ENCODE measurements at regions not wholly inside any gene's neighbourhood (a gene's known extent, or its start where the extent isn't known, plus 50 kb on each side); places are given as distances from the start of the nearest gene placed in this dataset.

DNA sequence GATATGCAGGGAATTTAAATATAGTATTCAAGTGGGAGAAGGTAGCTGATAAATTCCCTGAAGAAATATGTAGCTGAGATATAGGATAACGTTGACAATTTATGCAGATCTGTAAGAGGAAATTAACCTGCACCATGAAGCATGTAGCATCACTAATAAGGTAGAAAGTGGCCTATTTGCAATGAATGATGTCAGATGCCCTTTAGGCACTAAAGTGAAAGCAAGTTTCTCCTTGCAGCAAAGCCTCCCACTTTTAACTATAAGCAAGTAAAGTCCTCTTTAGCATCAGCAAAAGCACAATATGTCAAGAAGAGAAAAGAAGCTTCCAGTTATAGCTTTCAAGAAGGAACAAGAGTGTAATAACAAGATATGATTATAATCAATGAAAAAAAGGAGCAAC, 102.5 kb upstream of the SLITRK1 start:
- no peaks in the 10 kb centered on the region for H3K27me3 ChIP-seq (ENCODE audit: control insufficient read depth, insufficient read depth, low read length)
- H3K4me1 ChIP-seq (ENCODE audit: control insufficient read depth, low read depth, low read length): peaks cover 8% of the 10 kb centered on the region
- H3K9ac ChIP-seq (ENCODE audit: low read length): no peak overlapping the region
- no peaks in the 10 kb centered on the region for H3K9me3 ChIP-seq (ENCODE audit: control insufficient read depth, low read depth, low read length)
- no peak overlapping the region for H3K4me3 ChIP-seq (ENCODE audit: low read length)
- H3K36me3 ChIP-seq (ENCODE audit: control insufficient read depth, low read depth, low read length): no peaks in the 10 kb centered on the region
- H3K27ac ChIP-seq (ENCODE audit: low read length): no peak overlapping the region

DNA sequence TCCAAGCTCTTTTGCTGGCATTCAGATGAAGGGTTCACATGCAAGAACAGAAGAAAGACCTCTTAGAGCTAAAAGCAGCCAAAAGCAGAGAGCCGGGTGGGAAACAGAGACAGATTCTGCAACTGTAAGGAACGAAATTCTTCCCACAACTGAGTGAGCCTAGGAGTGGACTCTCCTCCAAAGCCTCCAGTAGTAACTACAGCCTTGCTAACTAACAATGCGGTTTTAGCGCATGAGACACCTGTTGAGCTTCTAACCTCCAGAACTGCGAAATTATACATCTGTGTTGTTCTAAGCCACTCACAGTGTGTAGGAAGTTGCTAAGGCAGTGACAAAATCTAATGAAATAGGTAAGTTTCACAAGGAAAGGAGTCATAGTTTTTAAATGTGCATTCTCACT, 98.1 kb upstream of the SLITRK1 start:
- H3K4me1 ChIP-seq (ENCODE audit: control insufficient read depth, low read depth, low read length): peaks cover 8% of the 10 kb centered on the region
- no peak overlapping the region for H3K4me3 ChIP-seq (ENCODE audit: low read length)
- H3K36me3 ChIP-seq (ENCODE audit: control insufficient read depth, low read depth, low read length): no peaks in the 10 kb centered on the region
- no peaks in the 10 kb centered on the region for H3K9me3 ChIP-seq (ENCODE audit: control insufficient read depth, low read depth, low read length)
- no peak overlapping the region for H3K9ac ChIP-seq (ENCODE audit: low read length)
- H3K27ac ChIP-seq (ENCODE audit: low read length): no peak overlapping the region
- H3K27me3 ChIP-seq (ENCODE audit: control insufficient read depth, insufficient read depth, low read length): no peaks in the 10 kb centered on the region

DNA sequence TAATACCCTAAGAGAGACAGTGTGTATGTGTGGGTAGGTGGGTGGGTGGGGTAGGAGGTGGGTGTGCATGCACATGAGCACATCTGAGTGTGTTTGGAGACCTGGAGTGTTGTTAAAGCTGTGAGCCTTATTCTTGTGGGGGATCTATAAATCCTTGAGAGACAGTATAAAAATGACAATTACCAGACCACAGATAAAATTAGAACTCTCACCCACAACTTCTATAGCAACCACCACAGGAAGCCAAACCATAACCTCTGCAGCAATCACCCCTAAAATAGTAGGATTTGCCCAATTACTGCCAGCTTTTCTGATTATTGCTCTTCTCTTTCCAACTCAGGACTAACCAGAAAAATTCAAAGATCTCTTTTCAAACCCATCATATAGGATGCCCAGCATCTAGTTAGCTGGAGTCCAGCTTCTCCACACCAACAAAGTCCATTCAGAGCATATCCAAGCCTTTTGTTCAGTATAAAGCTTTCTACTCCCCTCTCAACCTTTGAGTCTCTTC, 93.4 kb upstream of the SLITRK1 start:
- Histone ChIP-seq H3K9ac (ENCODE audit: low read length) (no peak overlapping the region), H3K9me3 (ENCODE audit: control insufficient read depth, low read depth, low read length) (no peaks in the 10 kb centered on the region), H3K36me3 (ENCODE audit: control insufficient read depth, low read depth, low read length) (no peaks in the 10 kb centered on the region), H3K4me3 (ENCODE audit: low read length) (no peak overlapping the region), H3K27me3 (ENCODE audit: control insufficient read depth, insufficient read depth, low read length) (no peaks in the 10 kb centered on the region), H3K27ac (ENCODE audit: low read length) (no peak overlapping the region), H3K4me1 (ENCODE audit: control insufficient read depth, low read depth, low read length) (peaks cover 8% of the 10 kb centered on the region)

DNA sequence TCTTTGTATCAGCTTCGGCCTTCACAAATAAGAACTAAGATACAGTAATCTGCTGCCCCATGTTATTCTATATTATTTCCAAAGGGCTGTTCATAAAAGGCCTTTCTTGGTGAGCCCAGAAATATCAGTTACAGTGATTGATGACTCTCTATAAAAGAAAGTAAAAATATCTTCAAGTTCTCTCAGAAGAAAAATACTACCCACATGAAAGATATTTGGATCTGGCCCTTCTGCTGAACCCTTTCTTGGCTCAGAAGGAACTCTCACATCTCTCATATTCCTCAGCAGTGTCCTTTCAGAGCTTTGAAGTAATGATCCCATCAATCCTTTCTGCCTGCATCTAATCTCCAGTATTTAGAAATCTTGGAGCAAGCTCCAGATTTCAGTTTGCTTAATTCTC, 76.3 kb upstream of the SLITRK1 start:
- Histone ChIP-seq H3K9me3 (ENCODE audit: control insufficient read depth, low read depth, low read length) (no peaks in the 10 kb centered on the region), H3K4me1 (ENCODE audit: control insufficient read depth, low read depth, low read length) (no peaks in the 10 kb centered on the region), H3K9ac (ENCODE audit: low read length) (no peak overlapping the region), H3K27ac (ENCODE audit: low read length) (no peak overlapping the region), H3K36me3 (ENCODE audit: control insufficient read depth, low read depth, low read length) (no peaks in the 10 kb centered on the region), H3K27me3 (ENCODE audit: control insufficient read depth, insufficient read depth, low read length) (no peaks in the 10 kb centered on the region), H3K4me3 (ENCODE audit: low read length) (no peak overlapping the region)

DNA sequence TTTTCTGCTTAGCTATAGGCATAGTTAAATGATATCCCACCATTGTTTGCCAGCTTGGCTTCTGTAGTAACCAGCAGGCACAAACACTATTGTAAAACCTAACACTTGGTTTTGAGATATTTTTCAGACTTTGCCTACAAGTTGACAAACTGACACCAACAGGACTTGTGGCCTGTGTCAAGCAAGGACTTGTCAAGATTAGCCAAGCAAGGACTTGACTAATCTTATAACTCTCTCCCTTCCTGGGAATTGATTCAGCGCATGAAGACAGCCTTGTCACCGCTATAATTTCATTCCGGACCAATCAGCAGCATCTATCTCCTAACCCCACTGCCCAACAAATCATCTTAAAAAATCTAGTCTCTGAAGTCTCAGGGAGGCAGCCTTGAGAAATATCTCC, 72.7 kb upstream of the SLITRK1 start:
- no peak overlapping the region for H3K4me3 ChIP-seq (ENCODE audit: low read length)

DNA sequence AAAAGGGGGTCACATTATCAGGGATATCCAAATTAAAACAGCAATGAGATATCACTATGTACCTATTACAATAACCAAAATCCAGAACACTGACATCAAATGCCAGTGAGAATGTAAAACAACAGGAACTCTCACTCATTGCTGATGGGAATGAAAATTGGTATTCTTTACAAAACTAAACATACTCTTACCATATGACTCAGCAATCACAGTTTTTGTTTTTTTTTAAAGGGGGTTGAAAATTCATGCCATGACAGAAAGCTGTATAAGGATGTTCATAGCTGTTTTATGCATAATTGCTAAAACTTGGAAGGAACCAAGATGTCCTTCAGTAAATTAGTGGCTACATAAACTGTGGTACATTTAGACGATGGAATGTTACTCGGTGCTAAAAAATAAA, 71.6 kb upstream of the SLITRK1 start:
- Histone ChIP-seq H3K4me1 (ENCODE audit: control insufficient read depth, low read depth, low read length) (no peaks in the 10 kb centered on the region), H3K27me3 (ENCODE audit: control insufficient read depth, insufficient read depth, low read length) (no peaks in the 10 kb centered on the region), H3K27ac (ENCODE audit: low read length) (no peak overlapping the region), H3K9me3 (ENCODE audit: control insufficient read depth, low read depth, low read length) (no peaks in the 10 kb centered on the region), H3K9ac (ENCODE audit: low read length) (no peak overlapping the region), H3K36me3 (ENCODE audit: control insufficient read depth, low read depth, low read length) (no peaks in the 10 kb centered on the region), H3K4me3 (ENCODE audit: low read length) (no peak overlapping the region)

More for the DNA sequence above, 72.7 kb upstream of the SLITRK1 start:
- H3K36me3 ChIP-seq (ENCODE audit: control insufficient read depth, low read depth, low read length): no peaks in the 10 kb centered on the region
- H3K27ac ChIP-seq (ENCODE audit: low read length): no peak overlapping the region
- H3K9ac ChIP-seq (ENCODE audit: low read length): no peak overlapping the region
- H3K9me3 ChIP-seq (ENCODE audit: control insufficient read depth, low read depth, low read length): no peaks in the 10 kb centered on the region
- no peaks in the 10 kb centered on the region for H3K27me3 ChIP-seq (ENCODE audit: control insufficient read depth, insufficient read depth, low read length)
- H3K4me1 ChIP-seq (ENCODE audit: control insufficient read depth, low read depth, low read length): no peaks in the 10 kb centered on the region

DNA sequence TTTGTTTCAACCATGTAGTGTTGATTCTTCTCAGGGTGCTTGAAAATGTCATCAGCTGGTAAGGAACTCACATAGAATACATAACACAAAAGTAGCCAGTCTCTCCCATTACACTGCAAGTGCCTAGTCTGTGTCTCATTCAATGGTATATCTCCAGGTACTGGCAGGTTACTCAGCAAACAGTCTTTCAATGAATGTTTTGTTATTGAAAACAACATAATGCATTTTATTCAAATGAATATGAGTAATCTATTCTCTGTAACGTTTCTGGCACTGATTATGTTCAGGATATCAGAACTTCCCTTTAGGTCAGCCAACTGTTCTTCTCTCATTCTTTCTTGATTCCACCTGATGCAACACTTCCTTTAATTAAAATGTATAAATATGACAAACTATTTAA, 68.0 kb upstream of the SLITRK1 start:
- Histone ChIP-seq H3K9me3 (ENCODE audit: control insufficient read depth, low read depth, low read length) (no peaks in the 10 kb centered on the region), H3K9ac (ENCODE audit: low read length) (no peak overlapping the region)

DNA sequence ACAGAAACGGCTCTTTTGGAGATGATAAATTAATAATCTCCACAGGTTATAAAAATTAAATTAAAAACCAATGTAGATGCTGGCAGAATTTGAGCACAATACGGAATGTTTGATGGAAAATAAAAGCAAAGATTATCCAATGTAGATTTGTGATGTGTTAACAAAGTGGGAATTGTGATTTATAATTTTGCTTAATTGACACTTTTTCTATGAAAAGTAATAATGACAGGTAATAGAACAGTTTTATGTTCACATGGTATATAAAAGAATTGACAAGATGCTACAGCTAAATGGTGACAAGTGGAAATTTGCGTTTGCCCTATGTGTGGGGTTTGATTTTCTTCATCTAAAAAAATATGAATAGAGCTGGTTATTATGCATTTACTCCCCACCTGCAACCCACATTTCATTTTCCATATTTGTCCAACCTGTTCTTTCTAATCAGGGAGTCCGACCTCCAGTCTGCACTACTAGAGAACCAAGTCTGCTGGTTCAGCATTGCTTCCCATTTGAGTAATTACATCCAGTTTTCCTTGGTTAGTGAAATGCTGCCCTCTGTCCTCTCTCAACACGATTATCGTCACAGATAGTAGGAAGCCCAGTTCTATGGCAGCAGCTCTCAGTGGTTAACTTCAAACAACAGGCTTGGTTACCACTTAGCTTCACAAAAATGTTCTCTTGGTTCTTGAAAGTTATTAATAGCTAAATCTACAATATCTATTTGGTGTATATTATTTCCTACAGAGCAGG, 61.4 kb upstream of the SLITRK1 start:
- H3K27ac ChIP-seq (ENCODE audit: low read length): no peak overlapping the region
- no peak overlapping the region for H3K9ac ChIP-seq (ENCODE audit: low read length)
- H3K4me1 ChIP-seq (ENCODE audit: control insufficient read depth, low read depth, low read length): no peaks in the 10 kb centered on the region
- H3K36me3 ChIP-seq (ENCODE audit: control insufficient read depth, low read depth, low read length): no peaks in the 10 kb centered on the region
- no peak overlapping the region for H3K4me3 ChIP-seq (ENCODE audit: low read length)
- no peaks in the 10 kb centered on the region for H3K27me3 ChIP-seq (ENCODE audit: control insufficient read depth, insufficient read depth, low read length)
- peaks cover 3% of the 10 kb centered on the region for H3K9me3 ChIP-seq (ENCODE audit: control insufficient read depth, low read depth, low read length)

More for the DNA sequence above, 68.0 kb upstream of the SLITRK1 start:
- Histone ChIP-seq H3K4me3 (ENCODE audit: low read length) (no peak overlapping the region), H3K4me1 (ENCODE audit: control insufficient read depth, low read depth, low read length) (no peaks in the 10 kb centered on the region), H3K36me3 (ENCODE audit: control insufficient read depth, low read depth, low read length) (no peaks in the 10 kb centered on the region), H3K27ac (ENCODE audit: low read length) (no peak overlapping the region), H3K27me3 (ENCODE audit: control insufficient read depth, insufficient read depth, low read length) (no peaks in the 10 kb centered on the region)

DNA sequence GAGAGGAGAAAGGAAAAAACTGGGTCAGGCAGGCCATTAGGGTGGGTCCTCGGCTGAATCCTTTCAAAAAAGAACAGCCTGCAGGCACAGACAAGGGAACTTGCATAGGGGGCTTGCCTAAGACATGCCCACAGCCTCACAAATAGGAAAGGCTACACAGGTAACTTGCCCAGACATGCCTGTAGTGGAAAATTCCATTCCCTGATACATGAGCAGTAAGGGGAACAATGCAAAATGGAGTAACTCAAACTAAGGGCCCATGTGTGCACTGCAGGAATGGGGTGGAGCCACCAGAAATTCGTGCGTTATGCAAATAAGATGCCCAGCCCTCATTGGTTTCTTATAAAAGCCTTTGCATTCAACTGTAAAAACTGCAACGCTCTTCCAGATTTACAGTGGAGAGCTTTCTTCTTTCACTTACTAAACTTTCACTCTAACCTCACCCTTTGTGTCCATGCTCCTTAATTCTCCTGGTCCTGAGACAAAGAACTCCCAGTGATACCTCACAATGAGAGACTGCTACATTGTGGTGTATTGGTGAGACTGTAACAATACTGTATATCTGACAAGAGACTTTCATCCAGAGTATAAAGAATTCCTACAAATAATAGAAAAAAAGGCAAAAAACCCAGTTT, 59.5 kb upstream of the SLITRK1 start:
- Histone ChIP-seq H3K27me3 (ENCODE audit: control insufficient read depth, insufficient read depth, low read length) (no peaks in the 10 kb centered on the region), H3K9ac (ENCODE audit: low read length) (no peak overlapping the region), H3K4me3 (ENCODE audit: low read length) (no peak overlapping the region), H3K27ac (ENCODE audit: low read length) (no peak overlapping the region), H3K4me1 (ENCODE audit: control insufficient read depth, low read depth, low read length) (peaks cover 14% of the 10 kb centered on the region), H3K36me3 (ENCODE audit: control insufficient read depth, low read depth, low read length) (no peaks in the 10 kb centered on the region), H3K9me3 (ENCODE audit: control insufficient read depth, low read depth, low read length) (peaks cover 3% of the 10 kb centered on the region)

DNA sequence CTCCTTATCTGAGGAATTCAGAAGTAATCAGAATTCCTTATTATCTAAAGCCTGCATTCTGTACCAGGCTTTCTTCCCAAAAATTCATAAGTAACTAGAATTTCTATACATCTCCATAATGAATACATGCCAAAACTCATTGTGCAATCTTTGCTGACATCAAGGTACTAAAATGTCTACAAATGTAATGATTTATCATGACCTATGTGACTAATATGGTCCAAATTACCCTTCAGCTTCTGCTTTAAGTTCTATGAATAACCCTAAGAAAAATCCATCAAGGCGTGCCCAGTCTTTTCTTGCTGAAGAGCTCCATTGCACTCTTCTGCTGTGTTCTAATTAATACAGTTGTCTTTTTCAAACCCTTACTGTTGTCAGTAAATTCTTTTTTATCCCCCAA, 58.5 kb upstream of the SLITRK1 start:
- Histone ChIP-seq H3K27me3 (ENCODE audit: control insufficient read depth, insufficient read depth, low read length) (no peaks in the 10 kb centered on the region), H3K9me3 (ENCODE audit: control insufficient read depth, low read depth, low read length) (peaks cover 3% of the 10 kb centered on the region), H3K4me3 (ENCODE audit: low read length) (no peak overlapping the region), H3K9ac (ENCODE audit: low read length) (no peak overlapping the region), H3K36me3 (ENCODE audit: control insufficient read depth, low read depth, low read length) (no peaks in the 10 kb centered on the region), H3K4me1 (ENCODE audit: control insufficient read depth, low read depth, low read length) (peaks cover 21% of the 10 kb centered on the region), H3K27ac (ENCODE audit: low read length) (no peak overlapping the region)

DNA sequence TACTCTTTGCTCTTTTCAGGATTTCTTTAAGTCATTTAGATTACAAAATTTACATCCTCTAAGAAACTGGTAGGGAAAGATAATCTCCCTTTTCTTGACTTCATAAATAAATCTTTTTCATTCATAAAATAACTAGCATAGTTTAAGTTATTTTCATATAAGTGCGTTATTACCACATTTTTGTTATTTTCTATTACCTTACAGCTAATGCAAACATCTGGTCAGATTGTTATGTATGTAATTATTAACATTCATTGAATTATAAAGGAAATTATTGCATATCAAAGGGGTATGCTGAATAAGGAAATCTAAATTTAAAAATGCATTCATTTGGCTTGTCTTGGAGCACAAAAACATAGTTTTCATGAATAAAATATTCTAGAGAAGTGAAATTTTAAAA, 55.3 kb upstream of the SLITRK1 start:
- Histone ChIP-seq H3K36me3 (ENCODE audit: control insufficient read depth, low read depth, low read length) (no peaks in the 10 kb centered on the region), H3K27ac (ENCODE audit: low read length) (peak overlapping the region; percentile 62), H3K4me3 (ENCODE audit: low read length) (no peak overlapping the region), H3K9ac (ENCODE audit: low read length) (no peak overlapping the region), H3K27me3 (ENCODE audit: control insufficient read depth, insufficient read depth, low read length) (no peaks in the 10 kb centered on the region), H3K4me1 (ENCODE audit: control insufficient read depth, low read depth, low read length) (peaks cover 21% of the 10 kb centered on the region), H3K9me3 (ENCODE audit: control insufficient read depth, low read depth, low read length) (peaks cover 3% of the 10 kb centered on the region)

DNA sequence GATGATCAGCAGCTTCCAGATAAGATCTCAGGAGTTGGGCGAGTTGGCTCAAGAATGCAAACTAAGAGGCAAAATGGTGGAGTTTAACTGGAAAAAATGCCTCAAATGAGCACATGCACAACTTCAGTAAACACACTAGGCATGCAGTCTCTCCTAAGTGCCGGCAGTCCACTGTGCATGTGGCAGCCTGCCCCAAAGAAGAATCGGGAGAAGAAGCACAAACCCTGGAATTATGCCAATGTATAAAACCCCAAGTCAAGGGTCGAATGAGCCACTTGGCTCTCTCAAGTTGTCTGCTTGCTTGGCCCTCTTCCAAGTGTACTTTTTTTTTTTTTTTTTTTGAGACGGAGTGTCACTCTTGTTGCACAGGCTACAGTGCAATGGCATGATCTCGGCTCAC, 53.3 kb upstream of the SLITRK1 start:
- Histone ChIP-seq H3K36me3 (ENCODE audit: control insufficient read depth, low read depth, low read length) (no peaks in the 10 kb centered on the region), H3K27ac (ENCODE audit: low read length) (no peak overlapping the region), H3K4me1 (ENCODE audit: control insufficient read depth, low read depth, low read length) (peaks cover 21% of the 10 kb centered on the region), H3K4me3 (ENCODE audit: low read length) (no peak overlapping the region), H3K9me3 (ENCODE audit: control insufficient read depth, low read depth, low read length) (no peaks in the 10 kb centered on the region), H3K27me3 (ENCODE audit: control insufficient read depth, insufficient read depth, low read length) (no peaks in the 10 kb centered on the region), H3K9ac (ENCODE audit: low read length) (no peak overlapping the region)

Measured in iPS-18a (cell line).